ENCODE measurements at regions not wholly inside any gene's neighbourhood (a gene's known extent, or its start where the extent isn't known, plus 50 kb on each side); places are given as distances from the start of the nearest gene placed in this dataset.
A peak's percentile ranks its signal among the peaks of the same experiment; 100 is the strongest.

- no peak overlapping the region for H3K4me3 ChIP-seq
- 87 to 95% (median 92%) methylated on average over 4 of the region's 4 CpGs for WGBS, 3 donors
- TF ChIP-seq CTCF (IDR thresholded peaks at IDR 0.05): no peak
- H3K27me3 ChIP-seq (ENCODE audit: insufficient read depth in 3 of 3, low read length in 2 of 3): no peaks in the 10 kb centered on the region
- ATAC-seq (no peak), DNase-seq (no peak)
- intact Hi-C loops (cut with DNase I): no loop called here
- H3K36me3 ChIP-seq (ENCODE audit: insufficient read depth in 1 of 2, low read depth in 1 of 2): no peaks in the 10 kb centered on the region
- H3K4me1 ChIP-seq: no peaks in the 10 kb centered on the region
- H3K27ac ChIP-seq: no peak overlapping the region
- no peaks in the 10 kb centered on the region for H3K9me3 ChIP-seq
These were observed 90.8 kb downstream of the NAA11 start for GRCh38 chr4:79235095-79235494.

- no peaks in the 10 kb centered on the region for H3K9me3 ChIP-seq
- TF ChIP-seq CTCF (IDR thresholded peaks at IDR 0.05): no peak
- intact Hi-C loops (cut with DNase I): no loop called here
- H3K4me1 ChIP-seq: no peaks in the 10 kb centered on the region
- no peaks in the 10 kb centered on the region for H3K36me3 ChIP-seq (ENCODE audit: insufficient read depth in 1 of 2, low read depth in 1 of 2)
- no peak overlapping the region for H3K27ac ChIP-seq
- no peak overlapping the region for H3K4me3 ChIP-seq
- ATAC-seq (no peak), DNase-seq (no peak)
- WGBS, 3 donors: 88 to 90% (median 89%) methylated on average over 2 of the region's 2 CpGs
- H3K27me3 ChIP-seq (ENCODE audit: insufficient read depth in 3 of 3, low read length in 2 of 3): no peaks in the 10 kb centered on the region
These were observed 92.0 kb downstream of the NAA11 start for GRCh38 chr4:79233820-79234219.

GRCh38 chr4:79232540-79232939 lies 93.3 kb downstream of the NAA11 start:
- Histone ChIP-seq H3K9me3 (no peaks in the 10 kb centered on the region), H3K4me1 (no peaks in the 10 kb centered on the region), H3K27ac (no peak overlapping the region), H3K4me3 (no peak overlapping the region), H3K36me3 (ENCODE audit: insufficient read depth in 1 of 2, low read depth in 1 of 2) (no peaks in the 10 kb centered on the region), H3K27me3 (ENCODE audit: insufficient read depth in 3 of 3, low read length in 2 of 3) (no peaks in the 10 kb centered on the region)
- intact Hi-C loops (cut with DNase I): no loop called here
- TF ChIP-seq CTCF (IDR thresholded peaks at IDR 0.05): no peak
- ATAC-seq (no peak), DNase-seq (no peak)

- TF ChIP-seq CTCF (IDR thresholded peaks at IDR 0.05): no peak
- intact Hi-C loops (cut with DNase I): loop anchor here in 1 of 2 donors (5.0 kb wide), 1 partner anchor 449 kb away; no protein-coding TSS in a partner anchor
- Histone ChIP-seq H3K9me3 (no peaks in the 10 kb centered on the region), H3K27ac (no peak overlapping the region), H3K4me1 (no peaks in the 10 kb centered on the region), H3K4me3 (no peak overlapping the region), H3K27me3 (ENCODE audit: insufficient read depth in 3 of 3, low read length in 2 of 3) (no peaks in the 10 kb centered on the region), H3K36me3 (ENCODE audit: insufficient read depth in 1 of 2, low read depth in 1 of 2) (no peaks in the 10 kb centered on the region)
- DNase-seq: peak in 1 of 2 donors; percentile 56
- no peak for ATAC-seq
- WGBS, 3 donors: 25 to 41% (median 31%) methylated on average over 2 of the region's 2 CpGs
These were observed 98.0 kb downstream of the NAA11 start for GRCh38 chr4:79227860-79228259.

GRCh38 chr4:79225360-79225759 lies 100.5 kb downstream of the NAA11 start:
- DNase-seq (no peak), ATAC-seq (no peak)
- Histone ChIP-seq H3K36me3 (ENCODE audit: insufficient read depth in 1 of 2, low read depth in 1 of 2) (no peaks in the 10 kb centered on the region), H3K9me3 (no peaks in the 10 kb centered on the region), H3K27ac (no peak overlapping the region), H3K4me3 (no peak overlapping the region), H3K27me3 (ENCODE audit: insufficient read depth in 3 of 3, low read length in 2 of 3) (no peaks in the 10 kb centered on the region), H3K4me1 (no peaks in the 10 kb centered on the region)
- no peak for TF ChIP-seq CTCF (IDR thresholded peaks at IDR 0.05)
- WGBS, 3 donors: 7 to 26% (median 14%) methylated on average over 3 of the region's 3 CpGs
- intact Hi-C loops (cut with DNase I): loop anchor here in 1 of 2 donors (5.0 kb wide), 1 partner anchor 452 kb away; no protein-coding TSS in a partner anchor
